NCI-H128 (cell line): ENCODE measurements at regions not wholly inside any gene's neighbourhood (a gene's known extent, or its start where the extent isn't known, plus 50 kb on each side); places are given as distances from the start of the nearest gene placed in this dataset.
"Not testable (repeated sequence)": the region's sequence is repeated elsewhere in the genome, so short reads cannot be mapped to it uniquely, and the experiment has no call there.

Experiments used
- DNase-seq: peaks from one replicate; lab custom pipeline; 2025; ENCODE audit not compliant: unreplicated experiment; lab: John Stamatoyannopoulos, UW

- DNase-seq = no peak
Observed at GRCh38 chr3:127069814-127070440, 87.0 kb downstream of the PLXNA1 start.

DNA sequence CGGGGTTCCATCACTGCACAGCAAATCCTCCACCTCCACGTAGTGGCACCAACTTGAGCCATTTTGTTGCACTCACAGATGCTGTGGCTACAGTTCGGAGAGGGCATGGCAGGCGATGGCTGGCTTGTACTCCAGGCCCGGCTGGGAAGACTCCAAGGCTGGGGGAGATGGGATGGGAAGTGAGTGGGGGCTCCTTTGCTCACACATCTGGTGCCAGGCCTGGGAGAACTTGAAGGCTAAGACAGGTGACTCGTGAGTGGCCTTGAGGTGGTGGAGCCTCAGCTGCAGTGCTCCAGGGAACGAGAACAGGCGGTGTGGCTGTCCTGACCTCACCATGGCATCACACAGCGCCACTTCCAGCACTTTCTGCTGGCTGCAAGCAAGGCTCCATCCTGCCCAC is 87.9 kb downstream of the PLXNA1 start:
- no peak for DNase-seq

DNA sequence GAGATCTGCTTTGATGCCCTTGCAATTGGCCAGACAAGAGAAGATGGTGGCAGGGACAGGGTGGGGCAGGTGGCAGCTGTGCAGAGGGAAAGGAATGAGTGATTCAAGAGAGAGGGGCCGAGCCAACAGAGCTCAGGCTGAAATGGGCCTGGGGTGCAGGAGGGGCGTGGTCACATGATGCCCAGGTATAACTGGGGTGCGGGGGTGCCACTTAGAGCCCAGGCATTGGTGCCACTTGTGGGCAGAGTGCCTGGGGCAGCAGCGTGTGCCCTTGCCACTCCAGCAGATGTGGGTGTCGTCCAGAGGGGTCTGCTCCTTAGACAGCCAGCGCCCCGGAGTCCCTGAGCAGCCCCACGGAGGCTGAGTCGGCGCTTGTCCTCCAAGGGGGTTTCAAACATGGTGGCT is 88.7 kb downstream of the PLXNA1 start:
- DNase-seq = no peak

- DNase-seq = no peak
Observed at GRCh38 chr3:127072221-127072771, 89.4 kb downstream of the PLXNA1 start.

DNA sequence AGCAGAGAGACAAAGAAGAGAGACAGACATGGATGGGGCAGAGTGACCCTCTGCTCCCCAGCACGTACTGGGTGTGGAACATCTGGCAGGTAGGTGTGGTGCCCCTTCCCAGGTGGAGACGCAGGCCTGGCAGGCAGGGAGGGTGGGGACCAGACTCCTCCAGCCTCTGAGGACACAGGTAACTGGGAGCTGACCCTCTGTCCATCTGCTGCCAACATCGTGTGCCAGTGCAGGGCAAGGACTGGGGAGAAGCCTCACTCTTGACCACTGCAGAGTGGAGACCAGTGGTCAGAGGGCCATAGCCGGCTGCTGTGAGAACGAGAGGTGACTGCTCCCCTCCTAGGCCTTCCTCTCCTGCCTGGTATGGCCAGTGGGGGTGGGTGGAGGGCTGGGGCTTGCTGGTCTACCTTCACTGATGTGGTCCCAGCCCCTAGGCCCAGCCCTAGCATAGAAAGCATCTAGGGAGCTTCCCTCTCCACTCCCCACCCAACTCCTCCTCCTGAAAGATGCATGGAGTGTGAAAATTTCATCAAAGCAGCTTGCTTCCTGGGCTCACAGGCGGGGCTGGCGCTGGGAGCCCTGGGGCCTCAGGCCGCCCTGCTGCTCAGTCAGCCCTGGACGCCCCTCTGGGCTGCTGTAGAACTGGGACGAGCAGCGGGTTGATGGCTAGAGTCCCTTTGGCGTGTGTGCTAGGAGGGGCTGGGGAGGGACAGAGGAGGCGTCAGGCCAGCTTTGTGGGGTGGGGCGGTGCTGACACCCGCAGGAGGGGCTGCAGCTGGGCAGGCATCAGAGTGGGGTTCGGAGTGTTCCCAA is 90.3 kb downstream of the PLXNA1 start:
- DNase-seq = no peak

DNA sequence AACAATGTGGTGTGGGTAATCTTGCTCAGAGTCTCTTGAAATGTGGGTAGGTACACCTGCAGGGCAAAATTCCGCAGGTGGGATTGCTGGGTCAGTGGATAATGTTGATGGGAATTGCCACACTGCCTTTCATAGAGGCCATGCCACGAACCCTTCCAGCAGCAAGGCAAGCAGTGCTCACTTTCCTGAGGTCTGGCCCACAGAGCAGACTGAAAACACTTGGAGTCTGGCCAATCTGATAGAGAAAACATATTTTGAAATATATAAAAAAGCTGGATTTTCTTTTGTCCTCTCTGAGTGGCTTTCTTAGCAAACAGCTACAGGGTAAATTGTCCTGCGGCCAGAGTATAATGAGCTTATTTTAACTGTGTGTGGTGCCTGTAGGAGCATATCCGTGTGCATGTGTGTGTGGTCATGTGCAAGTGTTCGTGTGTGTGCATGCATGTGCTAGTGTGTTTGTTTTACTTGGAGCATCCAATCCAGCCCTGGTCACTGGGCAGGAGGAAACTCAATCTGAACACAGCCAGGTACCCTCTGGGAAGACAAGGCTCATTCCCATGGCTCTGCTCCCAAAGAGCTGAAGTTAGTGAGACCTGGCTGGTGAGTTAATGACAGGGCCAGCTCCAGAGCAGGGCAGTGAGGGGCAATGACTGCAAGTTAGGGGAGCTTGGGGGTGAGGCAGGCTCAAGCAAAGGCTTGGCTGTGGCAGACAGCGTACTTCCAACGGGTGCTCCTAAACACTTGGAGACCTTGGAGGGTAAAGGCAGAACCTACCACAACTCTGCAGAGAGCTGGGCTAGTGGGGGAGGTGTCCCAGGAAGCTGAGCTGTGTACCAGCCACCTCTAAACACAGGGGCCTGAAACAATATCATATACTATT is 91.3 kb downstream of the PLXNA1 start:
- DNase-seq = no peak

GRCh38 chr3:127074900-127075360 is 92.0 kb downstream of the PLXNA1 start:
- DNase-seq = no peak

- not testable (repeated sequence) for DNase-seq
Observed at GRCh38 chr3:127076166-127076992, 93.5 kb downstream of the PLXNA1 start.

- no peak for DNase-seq
Observed at GRCh38 chr3:127077068-127077467, 94.2 kb downstream of the PLXNA1 start.

DNA sequence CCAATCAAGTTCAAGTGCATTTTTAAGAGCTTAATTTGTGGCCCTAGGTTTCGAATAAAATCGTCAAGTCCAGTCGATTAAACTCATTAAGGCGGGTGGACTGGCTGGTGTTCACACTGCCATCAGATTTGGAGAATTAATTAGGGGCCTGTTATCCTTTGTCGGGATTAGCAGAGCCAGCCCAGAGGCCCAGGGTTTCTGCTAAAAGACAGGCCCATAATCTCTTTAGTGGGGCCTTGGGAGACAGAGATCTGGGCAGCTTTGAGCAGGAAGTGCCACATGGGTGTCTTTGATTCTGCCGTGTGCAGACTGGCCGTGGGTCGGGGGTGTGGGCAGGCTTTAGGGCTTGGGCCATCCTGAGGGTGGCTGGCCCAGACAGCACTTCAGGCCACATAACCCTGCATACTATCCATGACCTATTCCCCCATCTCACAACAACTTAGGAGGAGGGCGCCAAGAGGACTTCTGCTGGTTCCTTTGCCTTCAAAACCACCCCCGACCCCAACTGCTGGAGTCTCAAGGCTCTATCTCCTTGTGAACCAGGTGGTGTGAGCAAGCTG is 94.7 kb downstream of the PLXNA1 start:
- DNase-seq = no peak

GRCh38 chr3:127078626-127079025 is 95.7 kb downstream of the PLXNA1 start:
- no peak for DNase-seq

DNA sequence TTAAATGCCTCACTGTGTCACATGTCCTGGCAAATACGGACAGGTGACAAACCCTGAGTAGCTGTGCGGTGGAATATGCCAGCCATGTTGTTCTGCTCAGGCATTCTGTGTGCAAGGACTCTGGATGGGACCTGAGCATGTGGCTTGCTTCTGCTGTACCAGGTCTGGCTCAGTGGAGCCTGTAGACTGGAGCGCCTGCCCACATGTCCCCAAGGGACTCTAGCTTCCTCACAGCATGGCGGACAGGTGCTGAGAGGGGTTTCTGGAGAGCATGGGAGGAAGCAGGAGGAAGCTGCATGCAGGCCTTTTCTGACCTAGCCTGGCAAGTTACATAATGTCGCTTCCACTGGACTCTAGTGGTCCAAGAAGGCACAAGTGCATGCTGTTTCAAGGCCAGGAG is 96.3 kb downstream of the PLXNA1 start:
- no peak for DNase-seq

GRCh38 chr3:127081001-127081720 is 98.2 kb downstream of the PLXNA1 start:
- DNase-seq = no peak

DNA sequence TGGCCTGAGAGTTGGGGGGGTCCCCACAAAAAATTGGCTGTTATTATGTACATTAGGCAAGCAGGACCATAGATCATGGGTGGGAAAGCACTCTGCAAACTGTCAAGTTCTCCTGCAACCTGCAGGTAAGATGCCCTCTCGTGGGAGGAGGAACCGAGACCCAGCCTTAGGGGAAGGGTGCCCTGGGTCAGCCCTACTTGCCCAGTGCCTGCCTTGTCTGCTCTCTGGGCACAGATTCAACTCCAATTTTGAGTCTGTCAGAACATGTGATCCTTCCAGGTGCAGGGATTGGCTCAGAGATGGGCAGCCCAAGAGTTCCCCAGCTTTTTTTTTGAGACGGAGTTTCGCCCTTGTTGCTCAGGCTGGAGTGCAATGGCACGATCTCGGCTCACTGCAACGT is 99.2 kb downstream of the PLXNA1 start:
- DNase-seq = no peak

GRCh38 chr3:127083778-127084397 is 101.0 kb downstream of the PLXNA1 start:
- DNase-seq = no peak

DNA sequence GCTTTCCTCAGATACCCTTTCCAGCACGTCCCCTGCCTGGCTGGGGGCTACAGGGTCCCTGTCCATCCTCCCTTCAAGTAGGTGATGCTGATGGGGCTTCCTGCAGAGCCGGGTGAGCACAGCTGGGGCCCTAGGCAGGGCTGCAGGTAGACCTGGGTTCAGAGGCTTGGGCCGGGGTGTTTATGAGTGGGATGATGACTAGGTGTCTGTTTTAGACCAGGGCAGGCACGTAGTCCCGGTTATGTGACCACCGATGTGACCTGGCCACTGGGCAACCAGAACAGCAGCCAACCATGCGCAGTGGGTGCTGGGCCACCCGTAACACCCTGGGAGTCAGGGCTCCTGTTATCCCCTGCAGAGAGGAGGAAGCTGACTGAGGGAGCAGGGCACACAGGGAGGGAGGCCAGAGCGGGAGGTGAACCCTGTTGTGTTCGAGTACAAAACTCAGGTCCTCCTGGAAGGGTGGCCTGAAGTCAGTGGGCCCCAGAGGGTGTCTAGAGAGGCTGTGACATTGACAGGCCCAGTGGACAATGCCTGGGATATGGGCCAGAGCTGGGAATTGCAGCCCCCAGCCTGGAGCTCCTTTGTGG is 101.6 kb downstream of the PLXNA1 start:
- DNase-seq = no peak

DNA sequence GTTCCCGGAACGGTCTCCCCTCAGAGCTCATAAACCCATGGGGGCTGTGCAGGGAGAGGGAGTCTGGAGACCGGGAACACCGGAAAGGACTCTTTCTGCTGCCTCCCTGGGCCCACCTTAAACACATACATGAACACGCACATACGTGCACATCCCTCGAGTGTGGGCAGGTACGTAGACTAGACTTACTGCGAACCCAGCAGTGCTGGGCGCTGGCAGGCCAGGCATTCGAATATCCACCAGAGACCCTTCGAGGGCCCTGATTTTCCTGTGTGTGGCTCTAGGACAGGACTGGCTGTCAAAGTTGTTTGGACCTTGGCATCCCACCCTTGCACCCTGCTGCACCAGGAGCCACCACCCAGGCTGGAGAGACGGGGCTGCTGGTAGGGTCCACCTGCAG is 102.7 kb downstream of the PLXNA1 start:
- no peak for DNase-seq

GRCh38 chr3:127086591-127086990 is 103.7 kb downstream of the PLXNA1 start:
- DNase-seq = not testable (repeated sequence)

GRCh38 chr3:127087441-127087840 is 104.5 kb downstream of the PLXNA1 start:
- DNase-seq = no peak
